DOHH2 (cell line): ENCODE measurements at regions not wholly inside any gene's neighbourhood (a gene's known extent, or its start where the extent isn't known, plus 50 kb on each side); places are given as distances from the start of the nearest gene placed in this dataset.

ENCODE experiments used
- CTCF ChIP-seq: fragments of 200-600 bp; sonication (generic); IDR thresholded peaks from one replicate; pipeline ENCODE4 v1.5.1; 2014; ENCODE audit warnings: antibody characterized with exemption, mild to moderate bottlenecking, low read depth, low read length; ENCODE audit not compliant: poor library complexity, severe bottlenecking
- EZH2phosphoT487 ChIP-seq: fragments of 200-600 bp; sonication (generic); IDR thresholded peaks from 2 replicates; pipeline ENCODE4 v1.6.1; 2017; ENCODE audit warnings: borderline replicate concordance, mild to moderate bottlenecking, antibody characterized with exemption, low read length, moderate library complexity, mixed read lengths

- TF ChIP-seq CTCF, result no peak
- no peak for TF ChIP-seq EZH2phosphoT487
Observed at GRCh38 chr12:77489331-77489970, 341.2 kb upstream of the NAV3 start.
